Right lobe of liver (tissue), 6 donors: ENCODE measurements at regions not wholly inside any gene's neighbourhood (a gene's known extent, or its start where the extent isn't known, plus 50 kb on each side); places are given as distances from the start of the nearest gene placed in this dataset.

Source experiments
- ATAC-seq, 4 donors: fragments of 200-7000 bp; cut with Tn5 transposase; one replicate each; pipeline ENCODE4 v1.9.1; 2020; ENCODE audit warnings: mild to moderate bottlenecking in 4 of 4, moderate library complexity in 4 of 4
- DNase-seq, 3 donors: peaks; one replicate each; pipeline ENCODE4 v3.0.0-alpha.2; 2020
- H3K27ac ChIP-seq, 3 donors: fragments of 200-600 bp; one replicate each; pipeline ENCODE4 v1.8.0; 2022
- H3K27me3 ChIP-seq, 2 donors: fragments of 200-600 bp; one replicate each; pipeline ENCODE4 v1.8.0; 2022
- H3K36me3 ChIP-seq, 4 donors: fragments of 200-600 bp; sonication (generic) in 1 of 4; one replicate each; pipeline versions ENCODE4 v1.5.1 to v1.8.0; 2017 to 2022; ENCODE audit warnings: control low read depth in 1 of 4
- H3K4me1 ChIP-seq, 4 donors: fragments of 200-600 bp; sonication (generic) in 1 of 4; one replicate each; pipeline versions ENCODE4 v1.5.1 to v1.8.0; 2017 to 2022; ENCODE audit warnings: control low read depth in 1 of 4
- H3K4me3 ChIP-seq, 3 donors: fragments of 200-600 bp; one replicate each; pipeline ENCODE4 v1.8.0; 2022
- H3K9me3 ChIP-seq, 4 donors: fragments of 200-600 bp; sonication (generic) in 1 of 4; one replicate each; pipeline versions ENCODE4 v1.5.1 to v1.8.0; 2017 to 2022; ENCODE audit warnings: control low read depth in 1 of 4
- POLR2A ChIP-seq: fragments of 450-650 bp; IDR thresholded peaks from one replicate; pipeline ENCODE4 v1.6.1; 2017; ENCODE audit warnings: antibody characterized with exemption, mild to moderate bottlenecking
- WGBS: methylation state at CpG from one replicate; pipeline ENCODE4 v1.1.6; 2018; ENCODE audit warnings: low coverage, low lambda C conversion rate; ENCODE audit not compliant: insufficient coverage; ENCODE audit errors: missing lambda C conversion rate; 5-methylcytosine and 5-hydroxymethylcytosine counted together
- intact Hi-C, 2 donors: fragments of 100-400 bp; cut with DNase I; formaldehyde crosslinking; loops; one replicate each; pipeline versions ENCODE4 v1.11.2 to v1.14.1; 2022
- TF ChIP-seq, protein P1 (sequence below), 4 donors: fragments of 200-600 bp in 3 of 4; fragments of 450-650 bp in 1 of 4; IDR thresholded peaks; one replicate each; pipeline versions ENCODE4 v1.5.1 to v1.8.0; 2016 to 2022; ENCODE audit warnings: antibody characterized with exemption in 4 of 4, mild to moderate bottlenecking in 2 of 4
- donor health status: DM: no; HTN: yes; CAD: no.
- donor health status: DM: no; HTN: no; CAD: no.
- donor health status: DM: no; HTN: no; CAD: no.
- donor health status: DM: no; HTN: yes; CAD: no.
- donor health status: DM: no; HTN: yes; CAD: no.

DNA sequence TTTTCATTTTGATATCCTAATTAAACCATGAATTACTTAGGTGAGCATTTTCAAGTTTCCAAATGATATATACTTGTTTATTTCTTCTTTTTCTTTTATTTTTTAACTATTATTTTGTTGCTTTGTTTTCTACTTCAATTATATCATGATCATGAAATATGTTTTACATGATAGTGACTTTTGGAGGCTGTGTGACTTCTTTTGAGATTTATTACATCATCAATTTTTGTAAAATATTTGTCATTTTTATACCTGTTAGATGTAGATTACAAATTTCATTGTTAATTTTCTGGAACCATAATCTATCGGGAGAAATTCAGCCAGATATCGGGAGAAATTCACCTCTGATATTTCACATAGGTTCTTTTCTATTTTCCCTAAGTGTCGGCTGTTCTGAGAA is 228.6 kb downstream of the RAD51AP2 start:
- no peak for ATAC-seq
- DNase-seq = no peak
- WGBS = 55% methylated on average over 3 of the region's 3 CpGs
- Histone ChIP-seq H3K36me3 (no peaks in the 10 kb centered on the region), H3K9me3 (no peaks in the 10 kb centered on the region), H3K4me1 (no peaks in the 10 kb centered on the region), H3K27me3 (no peaks in the 10 kb centered on the region), H3K4me3 (no peak overlapping the region), H3K27ac (no peak overlapping the region)
- intact Hi-C loops = no loop called here
- TF ChIP-seq, protein P1, sequence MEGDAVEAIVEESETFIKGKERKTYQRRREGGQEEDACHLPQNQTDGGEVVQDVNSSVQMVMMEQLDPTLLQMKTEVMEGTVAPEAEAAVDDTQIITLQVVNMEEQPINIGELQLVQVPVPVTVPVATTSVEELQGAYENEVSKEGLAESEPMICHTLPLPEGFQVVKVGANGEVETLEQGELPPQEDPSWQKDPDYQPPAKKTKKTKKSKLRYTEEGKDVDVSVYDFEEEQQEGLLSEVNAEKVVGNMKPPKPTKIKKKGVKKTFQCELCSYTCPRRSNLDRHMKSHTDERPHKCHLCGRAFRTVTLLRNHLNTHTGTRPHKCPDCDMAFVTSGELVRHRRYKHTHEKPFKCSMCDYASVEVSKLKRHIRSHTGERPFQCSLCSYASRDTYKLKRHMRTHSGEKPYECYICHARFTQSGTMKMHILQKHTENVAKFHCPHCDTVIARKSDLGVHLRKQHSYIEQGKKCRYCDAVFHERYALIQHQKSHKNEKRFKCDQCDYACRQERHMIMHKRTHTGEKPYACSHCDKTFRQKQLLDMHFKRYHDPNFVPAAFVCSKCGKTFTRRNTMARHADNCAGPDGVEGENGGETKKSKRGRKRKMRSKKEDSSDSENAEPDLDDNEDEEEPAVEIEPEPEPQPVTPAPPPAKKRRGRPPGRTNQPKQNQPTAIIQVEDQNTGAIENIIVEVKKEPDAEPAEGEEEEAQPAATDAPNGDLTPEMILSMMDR (IDR thresholded peaks at IDR 0.05) = no peak
- no peak for TF ChIP-seq POLR2A

- WGBS = 65% methylated on average over 1 of the region's 1 CpG
- no peak overlapping the region for H3K4me3 ChIP-seq
- H3K4me1 ChIP-seq = no peaks in the 10 kb centered on the region
- no peak for TF ChIP-seq POLR2A
- no peaks in the 10 kb centered on the region for H3K27me3 ChIP-seq
- DNase-seq (no peak), ATAC-seq (no peak)
- no peaks in the 10 kb centered on the region for H3K36me3 ChIP-seq
- intact Hi-C loops = no loop called here
- no peaks in the 10 kb centered on the region for H3K9me3 ChIP-seq
- no peak overlapping the region for H3K27ac ChIP-seq
These were observed 231.1 kb downstream of the RAD51AP2 start for GRCh38 chr2:17287183-17287582.

DNA sequence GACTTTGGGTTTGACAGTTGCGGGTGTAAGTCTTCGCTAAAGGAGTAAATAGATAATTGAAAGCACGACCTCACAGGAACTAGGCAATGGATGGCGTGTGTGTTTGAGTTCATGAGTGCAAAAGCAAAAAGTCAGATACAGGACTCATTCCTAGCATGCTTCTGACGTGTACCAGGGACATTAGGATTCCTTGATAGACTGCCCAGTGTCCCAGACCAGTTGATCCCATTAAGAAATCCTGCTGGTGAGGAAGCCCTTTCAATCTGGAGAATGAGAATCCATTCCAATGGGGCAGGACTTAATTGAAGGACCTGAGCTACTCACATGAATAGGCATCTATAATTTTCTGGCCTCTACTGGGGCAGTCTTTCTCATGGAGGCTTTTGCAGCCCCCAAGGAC is 235.4 kb downstream of the RAD51AP2 start:
- H3K4me3 ChIP-seq = no peak overlapping the region
- H3K27ac ChIP-seq = no peak overlapping the region
- no peaks in the 10 kb centered on the region for H3K4me1 ChIP-seq
- no peaks in the 10 kb centered on the region for H3K27me3 ChIP-seq
- H3K36me3 ChIP-seq = no peaks in the 10 kb centered on the region
- no peak for ATAC-seq
- no peak for DNase-seq
- no peaks in the 10 kb centered on the region for H3K9me3 ChIP-seq
- intact Hi-C loops = no loop called here
- 40% methylated on average over 5 of the region's 5 CpGs for WGBS
- TF ChIP-seq, protein P1 (IDR thresholded peaks at IDR 0.05) = no peak
- TF ChIP-seq POLR2A = no peak

DNA sequence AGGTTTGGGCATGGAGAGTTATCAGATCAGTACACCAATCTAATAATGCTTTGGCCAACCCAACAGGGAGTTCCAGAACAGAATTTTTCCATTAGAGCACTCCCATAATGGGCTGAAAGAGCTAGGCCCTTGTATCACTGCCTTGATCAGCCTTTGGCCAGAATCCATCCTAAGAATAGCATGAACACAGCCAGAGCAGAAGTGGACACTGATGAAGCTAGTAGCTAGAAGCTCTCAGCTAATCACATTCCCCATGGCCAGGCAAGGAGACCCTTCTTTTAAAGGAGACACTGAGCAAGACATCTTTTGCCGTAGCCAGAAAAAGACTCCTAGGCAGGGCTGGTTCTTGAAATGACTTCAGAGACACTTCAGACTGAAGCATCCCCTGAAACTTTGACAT is 236.0 kb downstream of the RAD51AP2 start:
- intact Hi-C loops = no loop called here
- Histone ChIP-seq H3K27me3 (no peaks in the 10 kb centered on the region), H3K4me3 (no peak overlapping the region), H3K36me3 (no peaks in the 10 kb centered on the region), H3K4me1 (no peaks in the 10 kb centered on the region), H3K9me3 (no peaks in the 10 kb centered on the region), H3K27ac (no peak overlapping the region)
- TF ChIP-seq POLR2A = no peak
- TF ChIP-seq, protein P1 (IDR thresholded peaks at IDR 0.05) = no peak
- no peak for DNase-seq
- 100% methylated on average over 1 of the region's 1 CpG for WGBS
- ATAC-seq = no peak

DNA sequence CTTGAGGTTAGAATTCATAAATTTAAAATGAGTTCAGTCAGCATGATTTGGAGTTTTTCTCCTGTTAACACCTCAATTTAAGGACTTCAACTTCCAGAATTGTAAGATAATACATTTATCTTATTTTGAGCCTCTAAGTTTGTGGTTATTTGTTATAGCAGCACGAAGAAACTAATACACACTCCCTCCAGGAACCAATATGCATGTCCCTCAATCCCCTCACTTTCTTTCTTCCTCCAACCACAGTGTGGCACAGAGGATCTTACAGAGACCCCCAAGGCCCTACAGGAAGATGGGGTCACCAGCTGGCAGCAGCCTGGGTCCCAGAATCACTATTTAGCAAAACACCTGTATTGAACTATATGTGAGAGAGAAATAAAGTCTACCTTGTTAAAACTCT is 242.0 kb downstream of the RAD51AP2 start:
- 69% methylated on average over 1 of the region's 1 CpG for WGBS
- no peak for ATAC-seq
- no peaks in the 10 kb centered on the region for H3K9me3 ChIP-seq

More for the DNA sequence above, 242.0 kb downstream of the RAD51AP2 start:
- Histone ChIP-seq H3K4me1 (no peaks in the 10 kb centered on the region), H3K27ac (no peak overlapping the region), H3K36me3 (no peaks in the 10 kb centered on the region), H3K4me3 (no peak overlapping the region), H3K27me3 (no peaks in the 10 kb centered on the region)
- no peak for DNase-seq
- intact Hi-C loops = no loop called here
- TF ChIP-seq POLR2A = no peak
- TF ChIP-seq, protein P1 (IDR thresholded peaks at IDR 0.05) = no peak
